Adrenal gland (tissue), 9 donors: ENCODE measurements at regions not wholly inside any gene's neighbourhood (a gene's known extent, or its start where the extent isn't known, plus 50 kb on each side); places are given as distances from the start of the nearest gene placed in this dataset.

Experiments used
- DNase-seq, 7 donors: peaks; one replicate each; pipeline ENCODE4 v3.0.0-alpha.2; 2019 to 2020
- H3K27ac ChIP-seq, 5 donors: fragments of 200-600 bp; sonication (generic) in 4 of 5; 1 replicate in 3 of 5; 2 replicates in 2 of 5; pipeline versions ENCODE4 v1.5.1 to v1.8.0; 2016 to 2020; ENCODE audit warnings: mild to moderate bottlenecking in 1 of 5
- H3K27me3 ChIP-seq: fragments of 200-600 bp; 2 replicates; pipeline ENCODE4 v1.8.0; 2021
- H3K36me3 ChIP-seq, 2 donors: fragments of 200-600 bp; replicated peaks in 1 of 2; 1 replicate in 1 of 2; 2 replicates in 1 of 2; pipeline versions ENCODE4 v1.5.1 to v1.8.0; 2018 to 2022
- H3K4me1 ChIP-seq, 2 donors: fragments of 200-600 bp; replicated peaks in 1 of 2; 1 replicate in 1 of 2; 2 replicates in 1 of 2; pipeline versions ENCODE4 v1.5.1 to v1.8.0; 2018 to 2021
- H3K4me3 ChIP-seq, 4 donors: fragments of 200-600 bp; sonication (generic) in 3 of 4; one replicate each; pipeline ENCODE4 v1.5.1; 2016 to 2018
- H3K9me3 ChIP-seq, 3 donors: fragments of 200-600 bp; sonication (generic) in 1 of 3; replicated peaks in 1 of 3; 1 replicate in 2 of 3; 2 replicates in 1 of 3; pipeline versions ENCODE4 v1.5.1 to v1.8.0; 2016 to 2021
- CTCF ChIP-seq, 6 experiments: fragments of 450-650 bp in 4 of 6; fragments of 200-600 bp in 2 of 6; sonication (generic) in 1 of 6; IDR thresholded peaks; 1 replicate in 5 of 6; 2 replicates in 1 of 6; pipeline versions ENCODE4 v1.5.1 to v1.8.0; 2016 to 2021; ENCODE audit warnings: antibody characterized with exemption in 6 of 6, mild to moderate bottlenecking in 2 of 6, moderate library complexity in 1 of 6
- POLR2A ChIP-seq, 2 donors: fragments of 450-650 bp; IDR thresholded peaks; one replicate each; pipeline ENCODE4 v1.6.1; 2017; ENCODE audit warnings: antibody characterized with exemption in 2 of 2, mild to moderate bottlenecking in 2 of 2, moderate library complexity in 1 of 2
- WGBS, 4 donors: extraction: QIAGEN DNeasy Blood & Tissue Kit in 2 of 4; methylation state at CpG; one replicate each; pipeline versions ENCODE4 v1.1.5 to v1.1.7; 2013 to 2017; 5-methylcytosine and 5-hydroxymethylcytosine counted together
- intact Hi-C, 2 donors: fragments of 100-400 bp; cut with DNase I; formaldehyde crosslinking; loops; one replicate each; pipeline versions ENCODE4 v1.14.1 to v1.15.0; 2022 to 2023
- donor health status: healthy with polysubstance abuse.
- donor health status: Bipolar disorder and iron deficiency.
- donor health status: DM: yes; HTN: yes; CAD: no.
- donor health status: DM: no; HTN: no; CAD: no.
- donor health status: DM: no; HTN: no; CAD: no.

GRCh38 chr10:133020193-133020817 lies 67.4 kb upstream of the ADGRA1 start:
- intact Hi-C loops = no loop called here

GRCh38 chr10:133019651-133020050 lies 68.1 kb upstream of the ADGRA1 start:
- no peaks in the 10 kb centered on the region for H3K27me3 ChIP-seq
- 78 to 96% (median 89%) methylated on average over 7 to 14 of the region's 14 CpGs; no CpG with 5 or more reads in 1 of the 4 donors for WGBS, 4 donors

More at GRCh38 chr10:133020193-133020817, 67.4 kb upstream of the ADGRA1 start:
- DNase-seq = no peak
- Histone ChIP-seq H3K27ac (no peak overlapping the region), H3K36me3 (no peaks in the 10 kb centered on the region), H3K9me3 (no peaks in the 10 kb centered on the region), H3K4me1 (no peaks in the 10 kb centered on the region), H3K27me3 (no peaks in the 10 kb centered on the region), H3K4me3 (no peak overlapping the region)
- TF ChIP-seq POLR2A (IDR thresholded peaks at IDR 0.05) (no peak), CTCF (IDR thresholded peaks at IDR 0.05) (no peak)
- WGBS, 4 donors = 80 to 86% (median 85%) methylated on average over 16 to 29 of the region's 29 CpGs

GRCh38 chr10:133019191-133019590 lies 68.5 kb upstream of the ADGRA1 start:
- Histone ChIP-seq H3K9me3 (no peaks in the 10 kb centered on the region), H3K4me3 (no peak overlapping the region), H3K36me3 (no peaks in the 10 kb centered on the region), H3K27me3 (no peaks in the 10 kb centered on the region), H3K4me1 (no peaks in the 10 kb centered on the region), H3K27ac (no peak overlapping the region)
- 73 to 98% (median 84%) methylated on average over 9 to 17 of the region's 17 CpGs for WGBS, 4 donors
- intact Hi-C loops = no loop called here
- TF ChIP-seq CTCF (IDR thresholded peaks at IDR 0.05) (no peak), POLR2A (IDR thresholded peaks at IDR 0.05) (no peak)
- DNase-seq = no peak

More at GRCh38 chr10:133019651-133020050, 68.1 kb upstream of the ADGRA1 start:
- intact Hi-C loops = no loop called here
- no peak for DNase-seq
- H3K36me3 ChIP-seq = no peaks in the 10 kb centered on the region
- no peaks in the 10 kb centered on the region for H3K9me3 ChIP-seq
- H3K27ac ChIP-seq = no peak overlapping the region
- H3K4me1 ChIP-seq = no peaks in the 10 kb centered on the region
- TF ChIP-seq CTCF (IDR thresholded peaks at IDR 0.05) (no peak), POLR2A (IDR thresholded peaks at IDR 0.05) (no peak)
- H3K4me3 ChIP-seq = no peak overlapping the region

- 81 to 87% (median 84%) methylated on average over 5 to 24 of the region's 24 CpGs for WGBS, 4 donors
- Histone ChIP-seq H3K4me3 (no peak overlapping the region), H3K27ac (no peak overlapping the region), H3K9me3 (no peaks in the 10 kb centered on the region), H3K4me1 (no peaks in the 10 kb centered on the region), H3K27me3 (no peaks in the 10 kb centered on the region), H3K36me3 (no peaks in the 10 kb centered on the region)
- no peak for DNase-seq
- no peak for TF ChIP-seq CTCF (IDR thresholded peaks at IDR 0.05)
- no peak for TF ChIP-seq POLR2A (IDR thresholded peaks at IDR 0.05)
- intact Hi-C loops = no loop called here
These were observed 69.2 kb upstream of the ADGRA1 start for GRCh38 chr10:133018491-133018890.
